ENCODE measurements at regions not wholly inside any gene's neighbourhood (a gene's known extent, or its start where the extent isn't known, plus 50 kb on each side); places are given as distances from the start of the nearest gene placed in this dataset.

GRCh38 chr9:86531273-86531970 is 177.2 kb upstream of the TUT7 start:
- no peak overlapping the region for H3K9ac ChIP-seq (ENCODE audit: low read length in 2 of 2)
- no peaks in the 10 kb centered on the region for H3K4me1 ChIP-seq (ENCODE audit: control insufficient read depth, insufficient read depth, low read length)
- H3K4me3 ChIP-seq (ENCODE audit: low read length in 2 of 2) = no peak overlapping the region
- no peaks in the 10 kb centered on the region for H3K9me3 ChIP-seq (ENCODE audit: control insufficient read depth in 2 of 2, low read length in 2 of 2)
- H3K27ac ChIP-seq (ENCODE audit: low read length) = no peak overlapping the region
- no peaks in the 10 kb centered on the region for H3K27me3 ChIP-seq (ENCODE audit: control insufficient read depth in 1 of 2, insufficient read depth in 2 of 2, low read length in 2 of 2)
- no peaks in the 10 kb centered on the region for H3K36me3 ChIP-seq (ENCODE audit: control insufficient read depth in 2 of 2, insufficient read depth in 2 of 2, low read length in 2 of 2)

GRCh38 chr9:86529496-86530275 is 175.5 kb upstream of the TUT7 start:
- Histone ChIP-seq H3K27me3 (ENCODE audit: control insufficient read depth in 1 of 2, insufficient read depth in 2 of 2, low read length in 2 of 2) (no peaks in the 10 kb centered on the region), H3K27ac (ENCODE audit: low read length) (no peak overlapping the region), H3K9ac (ENCODE audit: low read length in 2 of 2) (no peak overlapping the region), H3K4me1 (ENCODE audit: control insufficient read depth, insufficient read depth, low read length) (no peaks in the 10 kb centered on the region), H3K4me3 (ENCODE audit: low read length in 2 of 2) (no peak overlapping the region), H3K9me3 (ENCODE audit: control insufficient read depth in 2 of 2, low read length in 2 of 2) (no peaks in the 10 kb centered on the region), H3K36me3 (ENCODE audit: control insufficient read depth in 2 of 2, insufficient read depth in 2 of 2, low read length in 2 of 2) (no peaks in the 10 kb centered on the region)

- Histone ChIP-seq H3K9ac (ENCODE audit: low read length in 2 of 2) (no peak overlapping the region), H3K36me3 (ENCODE audit: control insufficient read depth in 2 of 2, insufficient read depth in 2 of 2, low read length in 2 of 2) (no peaks in the 10 kb centered on the region), H3K27ac (ENCODE audit: low read length) (no peak overlapping the region), H3K4me1 (ENCODE audit: control insufficient read depth, insufficient read depth, low read length) (no peaks in the 10 kb centered on the region), H3K9me3 (ENCODE audit: control insufficient read depth in 2 of 2, low read length in 2 of 2) (no peaks in the 10 kb centered on the region), H3K27me3 (ENCODE audit: control insufficient read depth in 1 of 2, insufficient read depth in 2 of 2, low read length in 2 of 2) (no peaks in the 10 kb centered on the region), H3K4me3 (ENCODE audit: low read length in 2 of 2) (no peak overlapping the region)
Observed at GRCh38 chr9:86526021-86526420, 171.8 kb upstream of the TUT7 start.

- H3K4me1 ChIP-seq (ENCODE audit: control insufficient read depth, insufficient read depth, low read length) = no peaks in the 10 kb centered on the region
Observed at GRCh38 chr9:86525182-86525581, 171.0 kb upstream of the TUT7 start.

DNA sequence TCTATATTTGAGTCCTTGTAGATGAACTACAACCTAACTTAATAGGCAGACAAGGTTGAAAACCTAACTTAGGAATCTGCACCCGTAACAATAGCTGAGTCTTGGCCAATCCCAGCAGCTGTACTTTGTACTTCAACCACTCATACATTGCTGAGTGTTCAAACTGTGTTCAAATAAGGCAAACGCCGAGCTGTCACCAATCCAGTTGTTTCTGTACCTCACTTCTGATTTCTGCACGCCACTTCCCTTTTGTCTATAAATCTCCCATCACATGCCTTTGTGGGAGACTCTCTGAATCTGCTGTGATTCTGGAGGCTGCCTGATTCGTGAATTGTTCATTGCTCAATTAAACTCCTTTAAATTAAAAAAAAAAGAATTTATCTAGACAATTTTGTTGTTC is 167.8 kb upstream of the TUT7 start:
- Histone ChIP-seq H3K27me3 (ENCODE audit: control insufficient read depth in 1 of 2, insufficient read depth in 2 of 2, low read length in 2 of 2) (no peaks in the 10 kb centered on the region), H3K27ac (ENCODE audit: low read length) (no peak overlapping the region), H3K36me3 (ENCODE audit: control insufficient read depth in 2 of 2, insufficient read depth in 2 of 2, low read length in 2 of 2) (no peaks in the 10 kb centered on the region), H3K4me1 (ENCODE audit: control insufficient read depth, insufficient read depth, low read length) (no peaks in the 10 kb centered on the region), H3K9me3 (ENCODE audit: control insufficient read depth in 2 of 2, low read length in 2 of 2) (no peaks in the 10 kb centered on the region), H3K9ac (ENCODE audit: low read length in 2 of 2) (no peak overlapping the region), H3K4me3 (ENCODE audit: low read length in 2 of 2) (no peak overlapping the region)

More at GRCh38 chr9:86525182-86525581, 171.0 kb upstream of the TUT7 start:
- Histone ChIP-seq H3K9me3 (ENCODE audit: control insufficient read depth in 2 of 2, low read length in 2 of 2) (no peaks in the 10 kb centered on the region), H3K27ac (ENCODE audit: low read length) (no peak overlapping the region), H3K36me3 (ENCODE audit: control insufficient read depth in 2 of 2, insufficient read depth in 2 of 2, low read length in 2 of 2) (no peaks in the 10 kb centered on the region), H3K9ac (ENCODE audit: low read length in 2 of 2) (no peak overlapping the region), H3K4me3 (ENCODE audit: low read length in 2 of 2) (no peak overlapping the region), H3K27me3 (ENCODE audit: control insufficient read depth in 1 of 2, insufficient read depth in 2 of 2, low read length in 2 of 2) (no peaks in the 10 kb centered on the region)

DNA sequence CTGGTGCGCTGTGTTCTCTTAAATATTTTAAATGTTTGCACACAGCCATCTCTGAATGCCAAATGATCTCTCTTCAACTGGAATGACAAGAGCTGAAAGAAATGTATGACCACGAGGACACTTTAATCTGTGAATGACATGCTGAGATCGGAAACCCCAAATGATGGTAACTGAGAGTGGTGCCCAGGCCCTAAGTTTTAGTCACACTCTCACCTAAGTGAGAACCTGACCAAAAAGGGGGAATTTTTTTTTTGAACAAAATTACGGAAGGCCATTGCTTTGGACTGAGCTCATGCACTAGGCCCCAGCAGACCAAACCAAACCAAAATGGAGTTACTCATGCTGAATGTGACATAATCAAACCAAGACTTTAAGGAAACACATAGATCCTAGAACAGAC is 167.1 kb upstream of the TUT7 start:
- H3K9ac ChIP-seq (ENCODE audit: low read length in 2 of 2) = no peak overlapping the region
- H3K9me3 ChIP-seq (ENCODE audit: control insufficient read depth in 2 of 2, low read length in 2 of 2) = no peaks in the 10 kb centered on the region
- H3K27me3 ChIP-seq (ENCODE audit: control insufficient read depth in 1 of 2, insufficient read depth in 2 of 2, low read length in 2 of 2) = no peaks in the 10 kb centered on the region
- no peaks in the 10 kb centered on the region for H3K36me3 ChIP-seq (ENCODE audit: control insufficient read depth in 2 of 2, insufficient read depth in 2 of 2, low read length in 2 of 2)
- H3K27ac ChIP-seq (ENCODE audit: low read length) = no peak overlapping the region
- no peak overlapping the region for H3K4me3 ChIP-seq (ENCODE audit: low read length in 2 of 2)
- H3K4me1 ChIP-seq (ENCODE audit: control insufficient read depth, insufficient read depth, low read length) = no peaks in the 10 kb centered on the region

DNA sequence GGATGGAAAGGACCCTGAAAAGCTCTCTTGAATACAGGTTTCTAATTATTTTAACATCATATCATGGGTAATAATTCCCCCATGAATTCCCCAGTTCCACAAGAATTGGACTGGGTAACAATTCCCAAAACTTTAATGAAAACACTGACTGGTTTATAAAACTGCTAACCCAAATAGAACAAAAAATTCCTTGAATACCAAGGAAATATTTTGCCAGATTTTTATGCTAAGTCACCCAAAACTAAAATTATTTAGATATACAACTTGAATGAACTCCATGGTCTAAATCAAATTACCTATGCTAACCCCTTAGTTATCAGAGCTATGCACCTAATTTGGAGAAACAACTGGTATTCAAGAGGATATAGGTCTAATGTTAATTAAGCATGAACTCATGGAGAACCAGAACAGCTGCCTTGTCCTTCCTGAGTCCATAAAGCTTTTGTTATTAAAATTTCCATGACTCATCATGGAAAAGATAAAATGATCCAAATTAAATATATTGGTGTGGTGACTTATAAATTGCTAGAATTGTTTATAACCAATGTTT is 164.9 kb upstream of the TUT7 start:
- Histone ChIP-seq H3K4me1 (ENCODE audit: control insufficient read depth, insufficient read depth, low read length) (no peaks in the 10 kb centered on the region), H3K4me3 (ENCODE audit: low read length in 2 of 2) (no peak overlapping the region), H3K36me3 (ENCODE audit: control insufficient read depth in 2 of 2, insufficient read depth in 2 of 2, low read length in 2 of 2) (no peaks in the 10 kb centered on the region), H3K27me3 (ENCODE audit: control insufficient read depth in 1 of 2, insufficient read depth in 2 of 2, low read length in 2 of 2) (no peaks in the 10 kb centered on the region), H3K9ac (ENCODE audit: low read length in 2 of 2) (no peak overlapping the region), H3K27ac (ENCODE audit: low read length) (no peak overlapping the region), H3K9me3 (ENCODE audit: control insufficient read depth in 2 of 2, low read length in 2 of 2) (no peaks in the 10 kb centered on the region)

DNA sequence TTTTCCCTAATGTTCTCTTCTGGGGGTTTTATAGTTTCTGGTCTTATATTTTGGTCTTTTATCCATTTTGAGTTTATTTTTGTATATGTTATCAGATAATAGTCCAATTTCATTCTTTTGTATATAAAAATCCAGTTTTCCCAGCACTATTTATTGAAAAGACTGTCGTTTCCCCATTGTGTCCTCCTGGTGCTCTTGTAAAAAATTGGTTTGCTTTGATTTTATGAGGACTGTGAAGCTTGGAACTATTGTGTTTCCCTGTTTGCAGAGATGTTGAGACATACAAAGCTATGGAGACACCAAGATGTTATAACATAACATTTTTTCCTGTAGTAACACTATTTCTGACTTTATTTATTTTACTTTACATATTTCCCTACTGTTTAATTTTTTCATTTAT is 163.3 kb upstream of the TUT7 start:
- Histone ChIP-seq H3K4me3 (ENCODE audit: low read length in 2 of 2) (no peak overlapping the region), H3K9ac (ENCODE audit: low read length in 2 of 2) (no peak overlapping the region), H3K9me3 (ENCODE audit: control insufficient read depth in 2 of 2, low read length in 2 of 2) (no peaks in the 10 kb centered on the region), H3K4me1 (ENCODE audit: control insufficient read depth, insufficient read depth, low read length) (no peaks in the 10 kb centered on the region), H3K36me3 (ENCODE audit: control insufficient read depth in 2 of 2, insufficient read depth in 2 of 2, low read length in 2 of 2) (no peaks in the 10 kb centered on the region), H3K27me3 (ENCODE audit: control insufficient read depth in 1 of 2, insufficient read depth in 2 of 2, low read length in 2 of 2) (no peaks in the 10 kb centered on the region), H3K27ac (ENCODE audit: low read length) (no peak overlapping the region)

DNA sequence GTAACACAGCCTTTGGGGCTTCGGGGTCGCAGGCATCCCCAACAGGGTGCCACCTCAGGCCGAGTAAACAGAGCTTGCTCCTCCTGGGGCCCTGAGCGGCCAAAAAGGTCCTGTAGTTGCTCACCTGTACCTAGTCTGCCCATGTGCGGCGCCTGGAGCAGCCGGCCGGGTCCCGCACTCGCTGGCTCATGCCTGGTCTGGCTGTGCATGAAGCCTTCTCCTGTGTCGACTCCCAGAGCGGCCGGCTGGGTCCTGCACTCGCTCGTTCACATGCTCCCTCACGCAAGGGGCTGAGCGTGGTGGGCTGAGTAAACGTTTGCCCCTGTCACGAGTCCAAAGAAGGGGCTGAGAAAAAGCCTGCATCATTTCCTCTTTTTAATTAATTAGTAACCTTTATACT is 162.4 kb upstream of the TUT7 start:
- H3K9me3 ChIP-seq (ENCODE audit: control insufficient read depth in 2 of 2, low read length in 2 of 2) = no peaks in the 10 kb centered on the region
- H3K9ac ChIP-seq (ENCODE audit: low read length in 2 of 2) = no peak overlapping the region
- no peak overlapping the region for H3K4me3 ChIP-seq (ENCODE audit: low read length in 2 of 2)
- no peak overlapping the region for H3K27ac ChIP-seq (ENCODE audit: low read length)
- H3K27me3 ChIP-seq (ENCODE audit: control insufficient read depth in 1 of 2, insufficient read depth in 2 of 2, low read length in 2 of 2) = no peaks in the 10 kb centered on the region
- H3K4me1 ChIP-seq (ENCODE audit: control insufficient read depth, insufficient read depth, low read length) = no peaks in the 10 kb centered on the region
- H3K36me3 ChIP-seq (ENCODE audit: control insufficient read depth in 2 of 2, insufficient read depth in 2 of 2, low read length in 2 of 2) = no peaks in the 10 kb centered on the region

- no peak overlapping the region for H3K9ac ChIP-seq (ENCODE audit: low read length in 2 of 2)
- H3K27ac ChIP-seq (ENCODE audit: low read length) = no peak overlapping the region
- no peaks in the 10 kb centered on the region for H3K9me3 ChIP-seq (ENCODE audit: control insufficient read depth in 2 of 2, low read length in 2 of 2)
- H3K36me3 ChIP-seq (ENCODE audit: control insufficient read depth in 2 of 2, insufficient read depth in 2 of 2, low read length in 2 of 2) = no peaks in the 10 kb centered on the region
- no peak overlapping the region for H3K4me3 ChIP-seq (ENCODE audit: low read length in 2 of 2)
- H3K27me3 ChIP-seq (ENCODE audit: control insufficient read depth in 1 of 2, insufficient read depth in 2 of 2, low read length in 2 of 2) = no peaks in the 10 kb centered on the region
- H3K4me1 ChIP-seq (ENCODE audit: control insufficient read depth, insufficient read depth, low read length) = no peaks in the 10 kb centered on the region
Observed at GRCh38 chr9:86515221-86515620, 161.0 kb upstream of the TUT7 start.

GRCh38 chr9:86513429-86513828 is 159.2 kb upstream of the TUT7 start:
- no peaks in the 10 kb centered on the region for H3K4me1 ChIP-seq (ENCODE audit: control insufficient read depth, insufficient read depth, low read length)

More at GRCh38 chr9:86513429-86513828, 159.2 kb upstream of the TUT7 start:
- Histone ChIP-seq H3K9me3 (ENCODE audit: control insufficient read depth in 2 of 2, low read length in 2 of 2) (no peaks in the 10 kb centered on the region), H3K27ac (ENCODE audit: low read length) (no peak overlapping the region), H3K36me3 (ENCODE audit: control insufficient read depth in 2 of 2, insufficient read depth in 2 of 2, low read length in 2 of 2) (no peaks in the 10 kb centered on the region), H3K9ac (ENCODE audit: low read length in 2 of 2) (no peak overlapping the region), H3K27me3 (ENCODE audit: control insufficient read depth in 1 of 2, insufficient read depth in 2 of 2, low read length in 2 of 2) (no peaks in the 10 kb centered on the region), H3K4me3 (ENCODE audit: low read length in 2 of 2) (no peak overlapping the region)
